ENCODE measurements at regions not wholly inside any gene's neighbourhood (a gene's known extent, or its start where the extent isn't known, plus 50 kb on each side); places are given as distances from the start of the nearest gene placed in this dataset.

GRCh38 chr5:125517973-125518550 is 771.6 kb upstream of the ZNF608 start (continued):
- TF ChIP-seq PAX8 (IDR thresholded peaks at IDR 0.05) (no peak), KDM1A (IDR thresholded peaks at IDR 0.05; ENCODE audit: borderline replicate concordance) (no peak), SREBF1 (IDR thresholded peaks at IDR 0.05; ENCODE audit: low read length) (no peak), EED (IDR thresholded peaks at IDR 0.05; ENCODE audit: low read depth) (no peak), JUNB (IDR thresholded peaks at IDR 0.05) (no peak), ZBED1 (IDR thresholded peaks at IDR 0.05; ENCODE audit: borderline replicate concordance) (no peak), NFIC (IDR thresholded peaks at IDR 0.05; ENCODE audit: low read depth, low read length) (no peak), MLLT1 (IDR thresholded peaks at IDR 0.05) (no peak), SMC3 (IDR thresholded peaks at IDR 0.05; ENCODE audit: borderline replicate concordance, low read length) (no peak), ATF7 (IDR thresholded peaks at IDR 0.05; ENCODE audit: low read depth) (no peak)

- POLR2A ChIA-PET: no interaction called here
- H3K4me1 ChIP-seq (ENCODE audit: control insufficient read depth, insufficient read depth, low read length): no peaks in the 10 kb centered on the region
- FAIRE-seq: no peak
- intact Hi-C loops (cut with micrococcal nuclease; ENCODE audit: unreplicated experiment) (no loop called here), in situ Hi-C loops (cut with MboI) (no loop called here)
- RAD21 ChIA-PET (ENCODE audit: unreplicated experiment): no interaction called here
- no peak overlapping the region for H3K9ac ChIP-seq (ENCODE audit: control insufficient read depth, insufficient read depth, low read length)
- CTCF ChIA-PET: no interaction called here
- no peaks in the 10 kb centered on the region for H3K9me3 ChIP-seq (replicated peaks; ENCODE audit: control insufficient read depth, insufficient read depth, low read length)
- H3K27ac ChIP-seq (ENCODE audit: control insufficient read depth, insufficient read depth): no peak overlapping the region
- H3K4me3 ChIP-seq: no peak overlapping the region
- no peak for DNase-seq (ENCODE audit: low read depth, low spot score)
- no peak overlapping the region for H3K4me2 ChIP-seq (ENCODE audit: control insufficient read depth, insufficient read depth)
- ATAC-seq: no peak
- no peaks in the 10 kb centered on the region for H4K20me1 ChIP-seq (ENCODE audit: control insufficient read depth, insufficient read depth)
- no peaks in the 10 kb centered on the region for H3K27me3 ChIP-seq (replicated peaks in 1 of 2; ENCODE audit: control insufficient read depth in 2 of 2, insufficient read depth in 2 of 2, low read length in 1 of 2)
- BruUV-seq (replicated peaks): no TSS peak
- 33% methylated on average over 1 of the region's 1 CpG for WGBS (ENCODE audit: insufficient coverage, insufficient replicate concordance, low lambda C conversion rate, missing lambda C conversion rate)
- SMC1A ChIA-PET (ENCODE audit: uncharacterized antibody, unreplicated experiment): no interaction called here
- no peaks in the 10 kb centered on the region for H3K79me2 ChIP-seq (ENCODE audit: control insufficient read depth, insufficient read depth, low read length)
- H3K36me3 ChIP-seq (ENCODE audit: control insufficient read depth in 2 of 2, insufficient read depth in 2 of 2, low read length in 1 of 2): no peaks in the 10 kb centered on the region
- H2AFZ ChIP-seq (ENCODE audit: control insufficient read depth, low read depth, low read length): no peak overlapping the region
- TF ChIP-seq MAX (IDR thresholded peaks at IDR 0.05; ENCODE audit: low read depth, low read length) (no peak), SMC3 (IDR thresholded peaks at IDR 0.05; ENCODE audit: borderline replicate concordance, low read length) (no peak), ATF7 (IDR thresholded peaks at IDR 0.05; ENCODE audit: low read depth) (no peak), CEBPZ (IDR thresholded peaks at IDR 0.05; ENCODE audit: low read depth, low read length) (no peak), BCL3 (IDR thresholded peaks at IDR 0.05; ENCODE audit: borderline replicate concordance, insufficient read depth, low read depth, low read length, poor library complexity, severe bottlenecking) (no peak), BMI1 (IDR thresholded peaks at IDR 0.05; ENCODE audit: borderline replicate concordance) (no peak), SP1 (IDR thresholded peaks at IDR 0.05; ENCODE audit: low read depth, low read length) (no peak), ZNF207 (IDR thresholded peaks at IDR 0.05; ENCODE audit: borderline replicate concordance) (no peak), RCOR1 (conservative IDR thresholded peaks at IDR 0.05; ENCODE audit: low read depth, low read length) (no peak), JUNB (IDR thresholded peaks at IDR 0.05) (no peak), FOS (IDR thresholded peaks at IDR 0.05; ENCODE audit: borderline replicate concordance, extremely low read depth, insufficient read length) (no peak), MTA2 (IDR thresholded peaks at IDR 0.05; ENCODE audit: low read depth) (no peak)
These were observed 774.9 kb upstream of the ZNF608 start for GRCh38 chr5:125521289-125521688.

Measured in GM12878 (cell line).